DMS 273 treated with DMSO at 0.1 percent for 48 hours (cell line): ENCODE measurements at regions not wholly inside any gene's neighbourhood (a gene's known extent, or its start where the extent isn't known, plus 50 kb on each side); places are given as distances from the start of the nearest gene placed in this dataset.

Experiments used
- DNase-seq: peaks from one replicate; lab custom pipeline; 2025; lab: John Stamatoyannopoulos, UW

- DNase-seq = no peak
Observed at GRCh38 chr5:99724732-99725290, 796.0 kb upstream of the CHD1 start.

GRCh38 chr5:99721506-99721905 is 792.7 kb upstream of the CHD1 start:
- DNase-seq = no peak

DNA sequence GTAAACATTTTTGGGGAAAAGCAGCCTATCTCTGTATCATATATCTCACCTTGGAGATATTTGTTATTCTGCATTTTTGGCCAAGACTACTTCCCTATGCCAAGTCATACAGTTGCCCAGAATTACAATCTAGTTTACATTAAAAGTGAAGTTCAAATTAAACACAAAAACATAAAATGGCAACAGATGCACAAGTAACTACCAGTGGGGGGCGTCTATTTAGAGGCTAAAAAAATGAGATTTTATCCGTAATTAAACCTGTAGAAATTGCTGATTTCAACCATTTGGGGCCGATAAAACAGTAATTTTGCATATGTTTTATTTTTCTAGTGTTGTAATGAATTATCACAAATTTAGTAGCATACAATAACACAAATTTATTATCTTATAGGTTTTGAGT is 787.1 kb upstream of the CHD1 start:
- no peak for DNase-seq

GRCh38 chr5:99706160-99706559 is 777.4 kb upstream of the CHD1 start:
- no peak for DNase-seq

- no peak for DNase-seq
Observed at GRCh38 chr5:99702565-99702964, 773.8 kb upstream of the CHD1 start.

DNA sequence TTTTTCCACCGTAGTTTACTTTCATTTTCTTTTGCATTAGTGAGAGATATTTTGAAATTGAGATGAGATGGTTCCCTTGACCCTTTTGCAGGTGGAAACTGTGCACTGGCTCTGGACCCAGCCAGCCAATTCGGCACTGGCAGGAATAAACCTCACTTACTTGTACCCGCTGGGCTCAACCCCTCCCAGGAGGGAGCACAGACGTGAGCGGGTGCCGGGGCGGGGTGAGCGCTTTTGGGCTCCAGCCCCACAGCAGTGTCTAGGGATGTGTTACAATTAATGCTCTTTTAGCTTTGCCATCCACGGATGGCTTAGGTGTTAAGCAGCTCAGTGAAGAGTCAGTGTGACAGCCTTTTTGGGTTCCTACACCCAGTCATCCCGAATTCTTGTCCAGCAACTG is 766.1 kb upstream of the CHD1 start:
- no peak for DNase-seq

- no peak for DNase-seq
Observed at GRCh38 chr5:99686538-99686937, 757.7 kb upstream of the CHD1 start.

DNA sequence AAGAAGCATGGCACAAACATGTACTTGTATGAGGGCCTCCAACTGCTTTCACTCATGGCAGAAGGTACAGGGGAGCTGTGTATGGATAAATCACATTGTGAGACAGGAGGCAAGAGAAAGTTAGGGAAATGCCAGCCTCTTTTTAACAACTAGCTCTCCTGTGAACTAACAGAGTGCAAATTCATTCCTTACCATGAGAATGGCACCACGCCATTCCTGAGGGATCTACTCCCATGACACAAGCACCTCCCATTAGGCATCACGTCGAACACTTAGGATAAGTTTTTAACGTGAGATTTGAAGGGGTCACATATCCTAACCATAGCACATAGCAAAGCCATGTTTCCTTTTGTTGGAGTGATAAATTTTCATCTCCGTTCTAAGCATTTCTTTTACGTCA is 747.2 kb upstream of the CHD1 start:
- DNase-seq = no peak

DNA sequence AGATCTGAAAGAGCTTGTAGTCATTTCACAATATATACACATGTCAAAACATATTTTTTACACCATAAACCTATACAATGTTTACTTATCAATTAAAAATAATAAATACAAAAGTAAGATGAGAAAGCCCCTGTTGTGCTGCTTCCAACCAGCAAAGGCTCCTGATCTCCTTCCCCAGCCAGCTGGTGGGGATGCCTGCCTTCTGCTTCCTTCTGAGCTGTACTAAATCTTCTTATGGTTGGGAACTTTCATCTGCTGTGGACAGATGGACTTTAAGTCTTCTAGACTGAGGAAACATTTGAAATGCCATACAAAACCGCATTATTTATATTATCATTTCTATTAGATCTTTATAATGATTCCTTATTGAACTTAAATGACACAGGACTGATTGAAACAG is 745.3 kb upstream of the CHD1 start:
- peak; percentile 15 for DNase-seq

- no peak for DNase-seq
Observed at GRCh38 chr5:99664972-99665371, 736.2 kb upstream of the CHD1 start.

DNA sequence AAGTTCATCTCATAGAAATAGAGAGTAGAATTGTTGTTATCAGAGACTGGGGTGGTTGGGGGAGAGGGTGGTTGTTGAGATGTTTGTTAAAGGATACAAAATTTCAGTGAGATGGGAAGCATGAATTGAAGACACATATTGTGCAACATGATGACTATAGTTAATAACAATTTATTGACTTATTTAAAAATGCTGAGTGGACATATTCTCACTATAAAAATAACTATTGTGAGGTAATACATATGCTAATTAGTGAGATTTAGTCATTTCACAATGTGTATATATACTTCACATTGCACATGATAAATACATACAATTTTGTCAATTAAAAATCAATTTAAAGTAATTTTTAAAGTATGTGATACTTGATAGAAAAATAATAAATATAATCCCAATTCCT is 722.5 kb upstream of the CHD1 start:
- DNase-seq = no peak

DNA sequence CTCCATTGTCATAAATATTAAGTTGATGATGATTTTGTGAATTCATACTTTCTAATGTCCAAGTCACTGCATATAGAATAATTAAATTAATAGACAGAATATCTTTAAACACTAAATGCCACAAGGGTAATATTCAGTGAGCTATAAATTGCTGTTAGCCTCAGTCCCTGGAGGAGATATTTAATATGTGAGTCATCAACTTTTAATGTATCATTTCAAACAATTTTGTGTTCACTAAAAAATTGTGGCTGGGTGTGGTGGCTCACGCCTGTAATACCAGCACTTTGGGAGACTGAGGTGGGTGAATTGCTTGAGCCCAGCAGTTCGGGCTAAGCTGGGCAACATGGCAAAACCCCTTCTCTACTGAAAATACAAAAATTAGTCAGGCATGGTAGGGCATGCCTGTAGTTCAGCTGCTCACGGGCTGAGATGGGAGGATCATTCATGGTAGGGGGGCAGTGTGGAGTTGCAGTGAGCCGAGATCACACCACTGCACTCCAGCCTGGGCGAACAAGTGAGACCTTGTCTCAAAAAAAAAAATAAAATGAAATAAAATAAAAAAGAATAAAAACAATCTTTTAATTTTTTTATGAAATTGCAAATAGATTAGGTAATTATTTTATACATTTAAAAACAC is 717.3 kb upstream of the CHD1 start:
- peak; percentile 6 for DNase-seq

DNA sequence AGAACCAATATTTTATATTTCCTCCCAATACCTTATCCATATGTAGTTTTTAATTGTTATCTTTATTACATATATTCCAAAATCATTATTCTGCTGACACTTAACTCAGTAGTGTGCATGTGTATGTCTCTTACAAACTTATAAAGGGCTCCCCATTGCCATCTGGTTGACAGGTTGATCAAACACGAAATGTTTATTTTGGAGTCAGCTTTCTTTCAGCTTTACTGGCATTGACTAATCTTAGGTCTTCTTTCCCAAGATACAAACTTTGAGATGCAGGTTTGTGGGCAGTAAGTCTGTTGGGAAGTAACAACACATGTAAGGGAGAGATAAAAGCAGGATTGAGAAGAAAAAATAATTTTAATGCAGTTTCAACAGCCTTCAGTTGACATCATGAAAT is 716.0 kb upstream of the CHD1 start:
- peak; percentile 4 for DNase-seq

DNA sequence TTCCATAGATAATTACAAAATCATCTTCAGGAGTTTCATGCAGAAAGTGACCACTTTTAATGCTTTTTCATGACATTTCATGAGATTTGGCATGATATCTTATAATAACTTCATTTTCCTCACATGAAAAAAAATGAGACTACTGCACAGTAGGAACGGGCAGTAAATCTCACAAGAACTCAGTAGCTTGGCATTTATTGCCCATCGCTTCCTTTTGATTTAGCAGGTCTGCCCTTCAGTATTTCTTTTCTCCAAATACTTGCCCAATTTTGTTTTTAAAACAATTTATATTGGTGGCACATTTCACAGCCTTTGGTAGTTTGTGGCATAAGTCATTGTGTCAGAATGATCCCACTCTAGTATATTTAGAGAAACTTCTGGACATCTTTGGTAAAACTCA is 711.8 kb upstream of the CHD1 start:
- DNase-seq = no peak

GRCh38 chr5:99639905-99640304 is 711.1 kb upstream of the CHD1 start:
- no peak for DNase-seq

DNA sequence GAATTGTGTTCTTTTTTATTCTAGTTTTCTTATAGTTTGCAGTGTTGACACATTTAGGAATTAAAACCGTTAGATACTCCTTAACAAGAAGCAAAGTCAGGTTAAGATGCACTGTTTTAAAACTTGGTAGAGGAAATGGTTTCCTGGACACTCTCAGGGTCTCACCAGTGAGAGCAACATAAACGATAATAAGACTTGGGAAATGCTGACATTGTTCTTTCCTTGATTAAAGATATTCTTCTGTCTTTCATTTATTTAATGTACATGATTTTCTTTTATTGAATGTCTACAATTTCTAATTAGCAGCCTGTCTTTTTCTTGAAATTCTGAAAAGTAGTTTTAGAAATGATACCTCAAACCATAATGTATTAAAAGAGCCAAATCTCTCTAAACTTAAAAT is 707.9 kb upstream of the CHD1 start:
- DNase-seq = no peak

DNA sequence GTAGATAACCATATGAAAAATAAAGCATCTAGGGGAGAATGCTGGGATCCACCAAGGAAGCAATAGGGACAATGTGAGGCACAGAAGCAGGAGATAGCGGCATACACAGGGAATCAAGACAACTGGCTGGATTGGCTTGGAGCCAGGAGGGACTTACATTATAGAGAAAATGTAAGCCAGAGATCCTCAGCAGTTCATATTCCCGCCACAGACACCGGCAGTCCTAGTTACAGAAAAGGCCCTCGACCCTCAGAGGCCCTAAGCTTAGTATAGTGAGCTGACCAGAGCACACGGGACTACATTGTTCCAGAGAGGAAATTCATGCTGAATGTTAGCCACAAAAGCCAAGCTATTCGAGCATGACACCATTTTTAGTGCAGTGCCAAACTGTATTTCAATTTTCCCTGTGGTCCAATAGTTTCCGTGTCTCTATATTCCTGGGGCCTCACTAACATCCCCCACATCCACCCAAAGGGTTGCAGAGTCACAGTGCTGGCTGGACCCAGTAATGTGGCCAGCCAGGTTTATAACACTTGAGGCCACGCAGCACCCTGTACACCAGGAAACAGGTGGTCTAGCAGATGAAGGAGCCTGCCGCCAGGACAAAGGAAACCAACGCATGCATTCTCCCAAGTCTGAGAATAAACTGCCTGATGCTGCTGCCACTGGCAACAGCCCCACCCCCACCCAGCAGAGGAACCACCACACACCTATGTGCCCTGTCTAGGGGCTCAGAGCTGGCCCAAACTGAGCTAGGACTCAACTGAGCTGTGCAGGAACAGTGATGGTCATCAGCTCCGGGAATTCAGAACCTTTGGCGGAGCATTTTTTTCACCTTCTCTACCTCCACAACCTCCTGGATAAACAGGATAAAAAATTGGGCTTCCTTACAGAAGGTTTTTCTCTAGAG is 693.2 kb upstream of the CHD1 start:
- DNase-seq = no peak

DNA sequence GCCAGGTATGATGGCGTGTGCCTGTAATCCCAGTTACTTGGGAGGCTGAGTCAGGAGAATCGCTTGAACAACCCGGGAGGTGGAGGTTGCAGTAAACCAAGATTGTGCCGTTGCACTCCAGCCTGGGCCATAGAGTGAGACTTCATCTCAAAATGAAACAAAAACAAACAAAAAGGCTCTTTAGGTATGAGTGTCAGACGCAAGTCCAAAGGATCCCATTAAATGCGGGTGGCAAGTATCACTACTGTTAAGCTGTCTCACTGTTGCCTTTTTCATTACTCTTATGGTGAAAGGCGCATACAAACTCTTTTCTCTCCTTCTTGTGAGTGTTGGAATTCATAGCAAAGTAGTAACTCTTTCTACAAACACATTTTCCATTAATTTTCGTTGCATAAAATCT is 688.5 kb upstream of the CHD1 start:
- no peak for DNase-seq

DNA sequence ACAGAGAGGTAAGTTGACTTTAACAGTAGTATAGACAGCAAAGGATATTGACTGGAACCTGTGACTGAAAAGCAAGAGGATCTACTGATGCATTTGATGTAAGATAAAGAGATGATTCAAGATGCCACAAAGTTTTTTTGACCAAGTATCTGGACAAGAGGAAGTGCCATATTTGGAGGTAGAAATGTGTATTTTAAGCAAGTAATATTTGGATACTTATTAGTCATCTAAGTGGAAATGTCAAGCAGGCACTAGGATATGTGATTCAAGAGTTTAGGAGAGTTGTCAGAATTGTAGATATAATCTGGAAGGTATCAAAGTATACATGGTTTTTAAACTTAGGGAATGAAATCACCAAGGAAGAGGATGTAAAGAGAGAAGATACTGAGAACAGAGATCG is 686.1 kb upstream of the CHD1 start:
- DNase-seq = no peak

DNA sequence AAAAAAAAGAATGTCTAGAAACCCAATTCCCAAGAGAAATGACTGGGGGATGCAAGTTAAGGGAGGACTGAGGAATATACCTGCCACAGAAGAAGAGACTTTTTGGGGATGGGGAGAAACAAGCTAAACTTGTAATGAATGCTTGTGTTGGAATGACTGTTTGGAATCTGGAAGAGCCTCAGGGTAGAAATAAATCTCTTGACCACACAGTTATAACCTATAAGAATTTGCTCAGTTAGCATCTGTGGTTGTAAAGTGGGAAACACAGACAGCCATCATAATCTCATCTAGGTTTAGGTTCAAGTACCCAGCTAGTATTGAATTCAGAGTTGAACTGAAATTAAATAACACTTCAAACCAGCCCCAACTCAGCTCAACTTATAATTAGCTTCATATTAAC is 678.3 kb upstream of the CHD1 start:
- no peak for DNase-seq

DNA sequence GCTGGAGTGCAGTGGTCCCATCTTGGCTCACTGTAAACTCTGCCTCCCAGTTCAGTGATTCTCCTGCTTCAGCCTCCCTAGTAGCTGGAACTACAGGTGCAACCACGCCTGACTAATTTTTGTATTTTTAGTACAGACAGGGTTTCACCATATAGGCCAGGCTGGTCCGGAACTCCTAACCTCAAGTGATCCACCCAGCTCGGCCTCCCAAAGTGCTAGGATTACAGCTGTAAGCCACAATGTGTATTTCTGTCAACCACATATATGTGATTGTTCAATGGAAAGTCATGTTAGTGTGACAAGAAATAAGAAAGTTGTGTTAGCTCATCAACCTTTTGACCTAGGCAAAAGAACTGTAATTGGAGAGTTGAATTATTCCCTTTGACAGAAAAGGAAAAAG is 677.1 kb upstream of the CHD1 start:
- DNase-seq = no peak

DNA sequence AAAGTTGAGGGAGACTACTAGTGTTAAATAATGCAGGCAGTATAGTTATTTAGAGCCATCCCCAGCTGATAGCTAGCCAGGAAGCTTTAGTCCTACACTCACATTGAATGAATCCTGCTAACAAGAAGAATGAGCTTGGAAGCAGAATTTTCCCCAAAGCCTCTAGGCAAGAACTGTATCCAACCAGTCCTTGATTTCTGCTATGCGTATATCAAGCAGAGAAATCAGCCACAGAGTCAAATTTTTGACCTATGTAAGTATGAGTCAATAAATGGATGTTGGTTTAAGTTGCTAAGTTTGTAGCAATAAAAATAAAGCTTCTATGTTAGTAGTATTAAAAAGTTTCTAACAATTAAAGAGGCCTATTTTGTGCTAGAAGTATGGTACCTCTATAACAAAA is 672.1 kb upstream of the CHD1 start:
- no peak for DNase-seq

DNA sequence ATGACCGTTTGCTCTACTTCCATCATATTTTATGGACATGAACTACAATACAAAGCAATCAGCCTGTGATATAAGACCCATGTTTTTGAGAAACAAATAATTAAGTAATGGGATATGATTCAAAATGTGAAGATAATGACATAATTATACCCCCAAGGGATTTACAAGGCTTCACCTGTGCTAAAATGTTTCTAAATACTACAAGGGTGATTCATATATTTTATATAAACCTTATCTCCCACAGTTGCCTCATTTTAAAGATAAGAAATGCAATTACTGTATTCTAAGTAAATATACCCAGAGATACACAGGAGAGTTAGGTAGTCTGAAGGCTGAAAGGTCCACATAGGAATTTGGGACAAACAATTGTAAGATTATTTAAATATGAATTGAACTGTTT is 662.0 kb upstream of the CHD1 start:
- no peak for DNase-seq
